Osteoblast (primary cell): ENCODE measurements at regions not wholly inside any gene's neighbourhood (a gene's known extent, or its start where the extent isn't known, plus 50 kb on each side); places are given as distances from the start of the nearest gene placed in this dataset.

Source experiments
- DNase-seq: peaks from one replicate; pipeline ENCODE4 v3.0.0; 2011; ENCODE audit warnings: low spot score, mixed read lengths; ENCODE audit not compliant: insufficient read length; ENCODE audit errors: missing footprints
- H2AFZ ChIP-seq: 2 replicates; pipeline ENCODE4 v1.6.0; 2011; ENCODE audit warnings: mild to moderate bottlenecking, low read length
- H3K27ac ChIP-seq: 2 replicates; pipeline ENCODE4 v1.5.1; 2011; ENCODE audit warnings: mild to moderate bottlenecking, low read depth, low read length, moderate library complexity
- H3K27me3 ChIP-seq: 2 replicates; pipeline ENCODE4 v1.6.0; 2012; ENCODE audit warnings: mild to moderate bottlenecking, control low read depth, inconsistent platforms, low read length, moderate library complexity; ENCODE audit not compliant: insufficient read depth
- H3K36me3 ChIP-seq: 2 replicates; pipeline ENCODE4 v1.5.1; 2011; ENCODE audit warnings: mild to moderate bottlenecking, low read length, control low read depth, moderate library complexity; ENCODE audit not compliant: insufficient read depth
- H3K4me1 ChIP-seq: 2 replicates; pipeline ENCODE4 v1.5.1; 2011; ENCODE audit warnings: mild to moderate bottlenecking, low read length, control low read depth, moderate library complexity; ENCODE audit not compliant: insufficient read depth
- H3K4me2 ChIP-seq: 2 replicates; pipeline ENCODE4 v1.6.0; 2011; ENCODE audit warnings: mild to moderate bottlenecking, low read length; ENCODE audit not compliant: insufficient read depth
- H3K4me3 ChIP-seq: fragments of 200-600 bp; sonication (generic); 3 replicates; pipeline ENCODE4 v1.5.1; 2012; ENCODE audit warnings: mild to moderate bottlenecking, low read length, inconsistent platforms; ENCODE audit not compliant: insufficient read depth
- H3K79me2 ChIP-seq: 2 replicates; pipeline ENCODE4 v1.6.0; 2012; ENCODE audit warnings: mild to moderate bottlenecking, low read length, control low read depth, inconsistent platforms; ENCODE audit not compliant: insufficient read depth
- H3K9me3 ChIP-seq: 2 replicates; pipeline ENCODE4 v1.5.1; 2011; ENCODE audit warnings: low read depth, low read length, control low read depth
- H4K20me1 ChIP-seq: 2 replicates; pipeline ENCODE4 v1.6.0; 2012; ENCODE audit warnings: mild to moderate bottlenecking, low read length, control low read depth; ENCODE audit not compliant: insufficient read depth
- CTCF ChIP-seq: IDR thresholded peaks from 2 replicates; pipeline ENCODE4 v1.5.1; 2011; ENCODE audit warnings: mild to moderate bottlenecking, low read depth, low read length, moderate library complexity; ENCODE audit errors: extremely low read depth

GRCh38 chr6:104540743-104541142, 319.0 kb downstream of the HACE1 start:
- H4K20me1 ChIP-seq = no peaks in the 10 kb centered on the region
- DNase-seq = no peak
- H3K79me2 ChIP-seq = no peaks in the 10 kb centered on the region
- no peaks in the 10 kb centered on the region for H3K27me3 ChIP-seq
- no peak overlapping the region for H2AFZ ChIP-seq
- H3K36me3 ChIP-seq = no peaks in the 10 kb centered on the region
- TF ChIP-seq CTCF = no peak
- H3K4me1 ChIP-seq = peaks cover 4% of the 10 kb centered on the region
- H3K4me3 ChIP-seq = no peak overlapping the region
- no peak overlapping the region for H3K27ac ChIP-seq
- no peaks in the 10 kb centered on the region for H3K9me3 ChIP-seq
- no peak overlapping the region for H3K4me2 ChIP-seq

GRCh38 chr6:104539173-104539572, 320.5 kb downstream of the HACE1 start:
- Histone ChIP-seq H3K4me2 (no peak overlapping the region), H4K20me1 (no peaks in the 10 kb centered on the region), H3K9me3 (no peaks in the 10 kb centered on the region), H3K27ac (no peak overlapping the region), H3K79me2 (no peaks in the 10 kb centered on the region), H2AFZ (no peak overlapping the region), H3K36me3 (no peaks in the 10 kb centered on the region), H3K4me1 (peaks cover 4% of the 10 kb centered on the region), H3K4me3 (no peak overlapping the region), H3K27me3 (no peaks in the 10 kb centered on the region)
- no peak for DNase-seq
- TF ChIP-seq CTCF = no peak

- DNase-seq = no peak
- Histone ChIP-seq H3K9me3 (no peaks in the 10 kb centered on the region), H2AFZ (no peak overlapping the region), H3K4me2 (no peak overlapping the region), H3K4me1 (peaks cover 4% of the 10 kb centered on the region), H4K20me1 (no peaks in the 10 kb centered on the region), H3K27ac (no peak overlapping the region), H3K79me2 (no peaks in the 10 kb centered on the region), H3K4me3 (no peak overlapping the region), H3K27me3 (no peaks in the 10 kb centered on the region), H3K36me3 (no peaks in the 10 kb centered on the region)
- TF ChIP-seq CTCF = no peak
Measured at GRCh38 chr6:104537872-104538271, 321.8 kb downstream of the HACE1 start.

GRCh38 chr6:104537180-104537579, 322.5 kb downstream of the HACE1 start:
- Histone ChIP-seq H3K4me1 (peaks cover 4% of the 10 kb centered on the region), H3K36me3 (no peaks in the 10 kb centered on the region), H3K4me2 (no peak overlapping the region), H2AFZ (no peak overlapping the region), H3K9me3 (no peaks in the 10 kb centered on the region), H3K27ac (no peak overlapping the region), H4K20me1 (no peaks in the 10 kb centered on the region), H3K27me3 (no peaks in the 10 kb centered on the region), H3K79me2 (no peaks in the 10 kb centered on the region), H3K4me3 (no peak overlapping the region)
- TF ChIP-seq CTCF = no peak
- DNase-seq = peak; percentile 63
